ENCODE measurements at regions not wholly inside any gene's neighbourhood (a gene's known extent, or its start where the extent isn't known, plus 50 kb on each side); places are given as distances from the start of the nearest gene placed in this dataset.
"Not testable (repeated sequence)": the region's sequence is repeated elsewhere in the genome, so short reads cannot be mapped to it uniquely, and the experiment has no call there.

DNA sequence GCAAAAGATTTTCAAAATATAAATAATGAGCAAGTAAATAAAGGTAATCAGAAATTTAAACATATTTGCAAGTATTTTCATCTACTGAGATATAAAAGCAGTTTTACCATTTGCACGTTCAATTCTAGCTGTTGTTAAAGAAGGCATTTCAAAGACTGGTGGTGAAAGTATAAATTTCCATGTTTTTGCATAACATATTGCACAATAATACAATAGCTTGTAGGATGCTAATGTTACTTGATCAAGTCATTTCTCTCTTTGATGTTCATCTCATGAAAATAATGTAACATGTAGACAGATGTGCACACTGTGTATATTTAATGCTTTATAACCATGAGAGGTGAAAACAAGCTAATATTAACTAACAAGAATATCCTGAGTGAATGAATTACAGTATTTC lies 651.9 kb downstream of the CDH9 start:
- no TSS peak for BruUV-seq (replicated peaks)
- DNase-seq (ENCODE audit: low read depth, low spot score) (no peak), FAIRE-seq (no peak), ATAC-seq (no peak)
- Histone ChIP-seq H3K4me2 (ENCODE audit: control insufficient read depth, insufficient read depth) (no peak overlapping the region), H4K20me1 (ENCODE audit: control insufficient read depth, insufficient read depth) (no peaks in the 10 kb centered on the region), H3K79me2 (ENCODE audit: control insufficient read depth, insufficient read depth, low read length) (no peaks in the 10 kb centered on the region), H3K27ac (ENCODE audit: control insufficient read depth, insufficient read depth) (no peak overlapping the region), H2AFZ (ENCODE audit: control insufficient read depth, low read depth, low read length) (no peak overlapping the region), H3K4me3 (no peak overlapping the region), H3K27me3 (replicated peaks in 1 of 2; ENCODE audit: control insufficient read depth in 2 of 2, insufficient read depth in 2 of 2, low read length in 1 of 2) (no peaks in the 10 kb centered on the region), H3K9me3 (replicated peaks; ENCODE audit: control insufficient read depth, insufficient read depth, low read length) (no peaks in the 10 kb centered on the region), H3K36me3 (ENCODE audit: control insufficient read depth in 2 of 2, insufficient read depth in 2 of 2, low read length in 1 of 2) (no peaks in the 10 kb centered on the region), H3K4me1 (ENCODE audit: control insufficient read depth, insufficient read depth, low read length) (no peaks in the 10 kb centered on the region), H3K9ac (ENCODE audit: control insufficient read depth, insufficient read depth, low read length) (no peak overlapping the region)
- ChIA-PET SMC1A (ENCODE audit: uncharacterized antibody, unreplicated experiment) (no interaction called here), POLR2A (no interaction called here), CTCF (no interaction called here), RAD21 (ENCODE audit: unreplicated experiment) (no interaction called here)
- TF ChIP-seq TAF1 (IDR thresholded peaks at IDR 0.05; ENCODE audit: borderline replicate concordance, low read depth, low read length), result no peak
- TF ChIP-seq PAX8 (IDR thresholded peaks at IDR 0.05), result no peak
- no peak for TF ChIP-seq EZH2 (IDR thresholded peaks at IDR 0.05; ENCODE audit: borderline replicate concordance, control insufficient read depth, low read depth, low read length)
- TF ChIP-seq, protein P1, sequence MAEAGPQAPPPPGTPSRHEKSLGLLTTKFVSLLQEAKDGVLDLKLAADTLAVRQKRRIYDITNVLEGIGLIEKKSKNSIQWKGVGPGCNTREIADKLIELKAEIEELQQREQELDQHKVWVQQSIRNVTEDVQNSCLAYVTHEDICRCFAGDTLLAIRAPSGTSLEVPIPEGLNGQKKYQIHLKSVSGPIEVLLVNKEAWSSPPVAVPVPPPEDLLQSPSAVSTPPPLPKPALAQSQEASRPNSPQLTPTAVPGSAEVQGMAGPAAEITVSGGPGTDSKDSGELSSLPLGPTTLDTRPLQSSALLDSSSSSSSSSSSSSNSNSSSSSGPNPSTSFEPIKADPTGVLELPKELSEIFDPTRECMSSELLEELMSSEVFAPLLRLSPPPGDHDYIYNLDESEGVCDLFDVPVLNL (IDR thresholded peaks at IDR 0.05; ENCODE audit: low read depth, low read length), result no peak
- 0% methylated on average over 1 of the region's 1 CpG for WGBS (ENCODE audit: insufficient coverage, insufficient replicate concordance, low lambda C conversion rate, missing lambda C conversion rate)
- in situ Hi-C loops (cut with MboI) (no loop called here), intact Hi-C loops (cut with micrococcal nuclease; ENCODE audit: unreplicated experiment) (no loop called here)

DNA sequence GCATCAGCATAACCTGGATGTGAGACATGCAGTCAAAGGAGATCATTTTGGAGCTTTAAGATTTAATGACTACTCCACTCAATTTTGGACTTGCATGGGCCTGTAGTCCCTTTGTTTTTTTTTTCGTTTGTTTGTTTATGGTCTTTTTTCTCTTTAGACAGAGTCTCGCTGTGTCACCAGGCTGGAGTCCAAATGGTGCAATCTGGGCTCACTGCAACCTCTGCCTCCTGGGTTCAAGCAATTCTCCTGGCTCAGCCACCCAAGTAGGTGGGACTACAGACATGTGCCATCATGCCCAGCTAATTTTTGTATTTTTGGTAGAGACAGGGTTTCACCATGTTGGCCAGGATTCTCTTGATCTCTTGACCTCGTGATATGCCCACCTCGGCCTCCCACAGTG lies 673.8 kb downstream of the CDH9 start:
- H3K27ac ChIP-seq (ENCODE audit: control insufficient read depth, insufficient read depth); H3K4me1 ChIP-seq (ENCODE audit: control insufficient read depth, insufficient read depth, low read length); H3K4me3 ChIP-seq; H3K79me2 ChIP-seq (ENCODE audit: control insufficient read depth, insufficient read depth, low read length); intact Hi-C loops (cut with micrococcal nuclease; ENCODE audit: unreplicated experiment); SMC1A ChIA-PET (ENCODE audit: uncharacterized antibody, unreplicated experiment); H3K36me3 ChIP-seq (ENCODE audit: control insufficient read depth in 2 of 2, insufficient read depth in 2 of 2, low read length in 1 of 2); FAIRE-seq; CTCF ChIA-PET; POLR2A ChIA-PET; H3K4me2 ChIP-seq (ENCODE audit: control insufficient read depth, insufficient read depth); BruUV-seq (replicated peaks); ATAC-seq; DNase-seq (ENCODE audit: low read depth, low spot score); in situ Hi-C loops (cut with MboI); H3K9ac ChIP-seq (ENCODE audit: control insufficient read depth, insufficient read depth, low read length); H3K9me3 ChIP-seq (replicated peaks; ENCODE audit: control insufficient read depth, insufficient read depth, low read length); H2AFZ ChIP-seq (ENCODE audit: control insufficient read depth, low read depth, low read length); H4K20me1 ChIP-seq (ENCODE audit: control insufficient read depth, insufficient read depth); RAD21 ChIA-PET (ENCODE audit: unreplicated experiment); H3K27me3 ChIP-seq (replicated peaks in 1 of 2; ENCODE audit: control insufficient read depth in 2 of 2, insufficient read depth in 2 of 2, low read length in 1 of 2): not testable (repeated sequence)
- 8% methylated on average over 4 of the region's 4 CpGs for WGBS (ENCODE audit: insufficient coverage, insufficient replicate concordance, low lambda C conversion rate, missing lambda C conversion rate)
